ENCODE measurements at regions not wholly inside any gene's neighbourhood (a gene's known extent, or its start where the extent isn't known, plus 50 kb on each side); places are given as distances from the start of the nearest gene placed in this dataset.

DNA sequence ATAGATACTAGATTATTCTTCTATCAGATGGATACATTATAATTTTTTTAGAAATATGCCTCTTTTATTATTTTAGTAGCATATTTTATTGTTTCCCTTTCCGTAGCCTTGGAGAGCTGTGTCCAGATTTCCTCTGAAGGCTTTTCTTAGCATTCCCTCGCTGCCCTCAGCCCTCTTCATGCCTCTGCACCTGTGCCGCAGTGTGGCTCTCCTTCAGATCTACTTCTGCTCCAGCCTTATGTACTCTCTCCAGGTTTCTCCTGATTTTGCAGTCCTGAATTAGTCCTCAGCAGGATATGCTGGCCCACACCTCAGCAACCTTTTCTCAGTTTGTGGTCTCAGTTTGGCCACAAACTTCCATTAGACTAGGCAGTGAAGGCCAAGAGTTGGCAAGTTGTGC lies 1052.0 kb downstream of the TAF11L14 start:
- ChIA-PET CTCF (interaction anchor here (0.6 kb wide), 1 partner anchor 158 kb away, joined by 3 read pairs; no protein-coding TSS in a partner anchor), POLR2A (no interaction called here)
- H3K36me3 ChIP-seq (ENCODE audit: control insufficient read depth in 2 of 2, insufficient read depth in 1 of 2, low read length in 2 of 2), result no peaks in the 10 kb centered on the region
- no peak overlapping the region for H3K4me3 ChIP-seq (ENCODE audit: low read depth, low read length)
- H3K27ac ChIP-seq (ENCODE audit: extremely low read depth, low read depth, low read length), result no peak overlapping the region
- TF ChIP-seq ZNF510 (tag by site-specific recombination; IDR thresholded peaks at IDR 0.05; ENCODE audit: insufficient replicate concordance), result no peak
- no peak for TF ChIP-seq ZNF623 (tag by site-specific recombination; IDR thresholded peaks at IDR 0.05)
- TF ChIP-seq KLF7 (tag by site-specific recombination; IDR thresholded peaks at IDR 0.05; ENCODE audit: borderline replicate concordance), result no peak
- no peak for TF ChIP-seq ZBTB7A (tag by site-specific recombination; IDR thresholded peaks at IDR 0.05; ENCODE audit: low read depth)
- no peak for TF ChIP-seq BCL11B (tag by site-specific recombination; IDR thresholded peaks at IDR 0.05; ENCODE audit: low read depth)
- TF ChIP-seq YY2 (tag by site-specific recombination; IDR thresholded peaks at IDR 0.05), result no peak
- TF ChIP-seq ZNF692 (tag by site-specific recombination; IDR thresholded peaks at IDR 0.05), result no peak
- TF ChIP-seq, protein P1, sequence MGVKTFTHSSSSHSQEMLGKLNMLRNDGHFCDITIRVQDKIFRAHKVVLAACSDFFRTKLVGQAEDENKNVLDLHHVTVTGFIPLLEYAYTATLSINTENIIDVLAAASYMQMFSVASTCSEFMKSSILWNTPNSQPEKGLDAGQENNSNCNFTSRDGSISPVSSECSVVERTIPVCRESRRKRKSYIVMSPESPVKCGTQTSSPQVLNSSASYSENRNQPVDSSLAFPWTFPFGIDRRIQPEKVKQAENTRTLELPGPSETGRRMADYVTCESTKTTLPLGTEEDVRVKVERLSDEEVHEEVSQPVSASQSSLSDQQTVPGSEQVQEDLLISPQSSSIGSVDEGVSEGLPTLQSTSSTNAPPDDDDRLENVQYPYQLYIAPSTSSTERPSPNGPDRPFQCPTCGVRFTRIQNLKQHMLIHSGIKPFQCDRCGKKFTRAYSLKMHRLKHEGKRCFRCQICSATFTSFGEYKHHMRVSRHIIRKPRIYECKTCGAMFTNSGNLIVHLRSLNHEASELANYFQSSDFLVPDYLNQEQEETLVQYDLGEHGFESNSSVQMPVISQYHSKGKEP (tag by site-specific recombination; IDR thresholded peaks at IDR 0.05), result no peak
- no peak for TF ChIP-seq ZNF404 (tag by site-specific recombination; IDR thresholded peaks at IDR 0.05)
- TF ChIP-seq PRDM2 (tag by site-specific recombination; IDR thresholded peaks at IDR 0.05; ENCODE audit: borderline replicate concordance), result no peak
- TF ChIP-seq ZNF830 (tag by site-specific recombination; IDR thresholded peaks at IDR 0.05; ENCODE audit: low read depth), result no peak
- TF ChIP-seq ZNF785 (tag by site-specific recombination; IDR thresholded peaks at IDR 0.05), result no peak
- no peak for TF ChIP-seq ZNF571 (tag by site-specific recombination; IDR thresholded peaks at IDR 0.05)
- no peak for TF ChIP-seq SP3 (tag by site-specific recombination; IDR thresholded peaks at IDR 0.05)
- TF ChIP-seq ZFHX2 (tag by site-specific recombination; conservative IDR thresholded peaks at IDR 0.05), result no peak
- TF ChIP-seq ZBTB11 (tag by site-specific recombination; conservative IDR thresholded peaks at IDR 0.05; ENCODE audit: low read depth), result no peak
- TF ChIP-seq, protein P2, sequence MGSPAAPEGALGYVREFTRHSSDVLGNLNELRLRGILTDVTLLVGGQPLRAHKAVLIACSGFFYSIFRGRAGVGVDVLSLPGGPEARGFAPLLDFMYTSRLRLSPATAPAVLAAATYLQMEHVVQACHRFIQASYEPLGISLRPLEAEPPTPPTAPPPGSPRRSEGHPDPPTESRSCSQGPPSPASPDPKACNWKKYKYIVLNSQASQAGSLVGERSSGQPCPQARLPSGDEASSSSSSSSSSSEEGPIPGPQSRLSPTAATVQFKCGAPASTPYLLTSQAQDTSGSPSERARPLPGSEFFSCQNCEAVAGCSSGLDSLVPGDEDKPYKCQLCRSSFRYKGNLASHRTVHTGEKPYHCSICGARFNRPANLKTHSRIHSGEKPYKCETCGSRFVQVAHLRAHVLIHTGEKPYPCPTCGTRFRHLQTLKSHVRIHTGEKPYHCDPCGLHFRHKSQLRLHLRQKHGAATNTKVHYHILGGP (tag by site-specific recombination; IDR thresholded peaks at IDR 0.05), result no peak
- TF ChIP-seq CTCF (tag by site-specific recombination; IDR thresholded peaks at IDR 0.05), result no peak
- TF ChIP-seq ZNF155 (tag by site-specific recombination; IDR thresholded peaks at IDR 0.05), result no peak
- no peak for TF ChIP-seq BCL11A (tag by site-specific recombination; IDR thresholded peaks at IDR 0.05; ENCODE audit: low read depth)
- no peaks in the 10 kb centered on the region for H3K9me3 ChIP-seq (ENCODE audit: control insufficient read depth, insufficient read depth, low read depth, low read length)
- H3K4me1 ChIP-seq (ENCODE audit: control insufficient read depth, insufficient read depth, low read length), result no peaks in the 10 kb centered on the region

Measured in HEK293 (cell line).